Smooth muscle cell (in vitro differentiated cells): ENCODE measurements at regions not wholly inside any gene's neighbourhood (a gene's known extent, or its start where the extent isn't known, plus 50 kb on each side); places are given as distances from the start of the nearest gene placed in this dataset.

Experiments
- DNase-seq: peaks from one replicate; lab custom pipeline; 2025; ENCODE audit not compliant: unreplicated experiment; lab: John Stamatoyannopoulos, UW
- H2AFZ ChIP-seq: fragments of 200-600 bp; sonication (generic); 2 replicates; pipeline ENCODE4 v1.6.0; 2016; ENCODE audit warnings: antibody characterized with exemption, low read depth, mild to moderate bottlenecking
- H3F3A ChIP-seq: fragments of 200-600 bp; sonication (generic); 2 replicates; pipeline ENCODE4 v1.6.0; 2017; ENCODE audit warnings: antibody characterized with exemption, low read depth
- H3K27ac ChIP-seq: fragments of 200-600 bp; sonication (generic); 2 replicates; pipeline ENCODE4 v1.5.1; 2016; ENCODE audit warnings: low read depth, mild to moderate bottlenecking
- H3K27me3 ChIP-seq: fragments of 200-600 bp; sonication (generic); 2 replicates; pipeline ENCODE4 v1.6.1; 2016; ENCODE audit warnings: low read depth, mild to moderate bottlenecking
- H3K36me3 ChIP-seq: fragments of 200-600 bp; sonication (generic); 2 replicates; pipeline ENCODE4 v1.5.1; 2016; ENCODE audit warnings: low read depth
- H3K4me1 ChIP-seq: fragments of 200-600 bp; sonication (generic); 2 replicates; pipeline ENCODE4 v1.5.1; 2016; ENCODE audit warnings: low read depth
- H3K4me2 ChIP-seq: fragments of 200-600 bp; sonication (generic); 2 replicates; pipeline ENCODE4 v1.6.0; 2016; ENCODE audit warnings: mild to moderate bottlenecking
- H3K4me3 ChIP-seq: fragments of 200-600 bp; sonication (generic); 2 replicates; pipeline ENCODE4 v1.5.1; 2016; ENCODE audit warnings: mild to moderate bottlenecking
- H3K79me2 ChIP-seq: fragments of 200-600 bp; sonication (generic); 2 replicates; pipeline ENCODE4 v1.6.0; 2016; ENCODE audit warnings: low read depth, mild to moderate bottlenecking
- H3K9ac ChIP-seq: fragments of 200-600 bp; sonication (generic); 2 replicates; pipeline ENCODE4 v1.6.0; 2016; ENCODE audit warnings: low read depth
- H3K9me3 ChIP-seq: fragments of 200-600 bp; sonication (generic); replicated peaks from 2 replicates; pipeline ENCODE4 v1.5.1; 2016; ENCODE audit warnings: low read depth
- H4K20me1 ChIP-seq: fragments of 200-600 bp; sonication (generic); 2 replicates; pipeline ENCODE4 v1.6.0; 2016; ENCODE audit warnings: low read depth
- WGBS: methylation state at CpG from one replicate; pipeline ENCODE4 v1.1.7; 2016; ENCODE audit warnings: low lambda C conversion rate; 5-methylcytosine and 5-hydroxymethylcytosine counted together
- TF ChIP-seq, protein P1 (sequence below): fragments of 200-600 bp; sonication (generic); IDR thresholded peaks from 2 replicates; pipeline ENCODE4 v1.5.1; 2017; ENCODE audit warnings: borderline replicate concordance, mild to moderate bottlenecking, antibody characterized with exemption; ENCODE audit not compliant: insufficient read depth, poor library complexity, severe bottlenecking

DNA sequence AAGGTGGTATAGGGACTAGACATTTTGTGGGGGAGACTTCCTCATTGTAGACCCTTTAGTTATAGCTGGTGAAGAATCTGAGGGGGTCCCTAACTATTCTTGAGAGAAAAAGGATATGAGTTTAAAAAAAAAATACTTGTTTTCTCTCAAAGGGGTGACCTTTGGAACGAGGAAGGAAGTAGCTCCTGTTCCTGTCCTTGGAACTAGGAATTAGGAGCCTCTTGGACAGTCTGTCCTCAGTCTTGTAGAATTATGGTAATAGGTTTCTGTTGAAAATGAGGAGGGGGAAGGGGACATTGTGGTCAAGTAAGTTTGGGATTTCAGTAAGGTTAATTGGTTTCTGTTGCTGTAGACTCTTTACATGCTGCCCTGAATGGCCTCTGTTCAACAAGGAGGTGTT lies 56.5 kb downstream of the PLEKHG1 start:
- Histone ChIP-seq H3K9me3 (no peaks in the 10 kb centered on the region), H3K9ac (no peak overlapping the region), H3K27ac (no peak overlapping the region), H2AFZ (no peak overlapping the region), H4K20me1 (no peaks in the 10 kb centered on the region), H3K4me1 (no peaks in the 10 kb centered on the region), H3F3A (peaks cover 3% of the 10 kb centered on the region), H3K27me3 (no peaks in the 10 kb centered on the region), H3K4me3 (no peak overlapping the region), H3K4me2 (no peak overlapping the region), H3K36me3 (no peaks in the 10 kb centered on the region), H3K79me2 (no peaks in the 10 kb centered on the region)
- TF ChIP-seq, protein P1, sequence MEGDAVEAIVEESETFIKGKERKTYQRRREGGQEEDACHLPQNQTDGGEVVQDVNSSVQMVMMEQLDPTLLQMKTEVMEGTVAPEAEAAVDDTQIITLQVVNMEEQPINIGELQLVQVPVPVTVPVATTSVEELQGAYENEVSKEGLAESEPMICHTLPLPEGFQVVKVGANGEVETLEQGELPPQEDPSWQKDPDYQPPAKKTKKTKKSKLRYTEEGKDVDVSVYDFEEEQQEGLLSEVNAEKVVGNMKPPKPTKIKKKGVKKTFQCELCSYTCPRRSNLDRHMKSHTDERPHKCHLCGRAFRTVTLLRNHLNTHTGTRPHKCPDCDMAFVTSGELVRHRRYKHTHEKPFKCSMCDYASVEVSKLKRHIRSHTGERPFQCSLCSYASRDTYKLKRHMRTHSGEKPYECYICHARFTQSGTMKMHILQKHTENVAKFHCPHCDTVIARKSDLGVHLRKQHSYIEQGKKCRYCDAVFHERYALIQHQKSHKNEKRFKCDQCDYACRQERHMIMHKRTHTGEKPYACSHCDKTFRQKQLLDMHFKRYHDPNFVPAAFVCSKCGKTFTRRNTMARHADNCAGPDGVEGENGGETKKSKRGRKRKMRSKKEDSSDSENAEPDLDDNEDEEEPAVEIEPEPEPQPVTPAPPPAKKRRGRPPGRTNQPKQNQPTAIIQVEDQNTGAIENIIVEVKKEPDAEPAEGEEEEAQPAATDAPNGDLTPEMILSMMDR, result no peak
- WGBS, result 93% methylated on average over 1 of the region's 1 CpG
- no peak for DNase-seq

DNA sequence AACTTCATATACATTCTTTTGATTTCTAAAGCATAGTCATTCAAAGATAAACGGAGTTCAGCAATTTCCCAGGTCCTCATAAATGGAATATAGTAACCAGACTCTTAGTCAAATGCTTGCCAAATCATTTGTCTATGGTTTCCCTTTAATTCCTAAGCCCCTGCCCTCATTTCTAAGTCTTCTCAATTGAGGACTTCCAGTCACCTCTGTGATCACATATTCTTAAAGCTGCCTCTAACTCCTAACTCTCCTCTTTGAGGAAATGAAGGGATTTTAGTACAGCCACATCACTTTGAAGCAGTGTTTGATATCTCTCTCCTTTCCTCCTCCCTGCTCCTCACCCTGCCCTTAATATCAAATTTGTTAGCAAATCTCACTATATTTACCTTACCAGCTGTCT lies 58.7 kb downstream of the PLEKHG1 start:
- Histone ChIP-seq H3K4me3 (no peak overlapping the region), H3K9me3 (no peaks in the 10 kb centered on the region), H3K4me2 (peak overlapping the region; percentile 39), H3K4me1 (no peaks in the 10 kb centered on the region), H3K79me2 (no peaks in the 10 kb centered on the region), H3K36me3 (no peaks in the 10 kb centered on the region), H3K9ac (no peak overlapping the region), H3F3A (peaks cover 3% of the 10 kb centered on the region), H3K27me3 (no peaks in the 10 kb centered on the region), H3K27ac (no peak overlapping the region), H4K20me1 (no peaks in the 10 kb centered on the region), H2AFZ (no peak overlapping the region)
- no peak for DNase-seq
- 35% methylated on average over 1 of the region's 1 CpG for WGBS
- TF ChIP-seq, protein P1, result no peak

DNA sequence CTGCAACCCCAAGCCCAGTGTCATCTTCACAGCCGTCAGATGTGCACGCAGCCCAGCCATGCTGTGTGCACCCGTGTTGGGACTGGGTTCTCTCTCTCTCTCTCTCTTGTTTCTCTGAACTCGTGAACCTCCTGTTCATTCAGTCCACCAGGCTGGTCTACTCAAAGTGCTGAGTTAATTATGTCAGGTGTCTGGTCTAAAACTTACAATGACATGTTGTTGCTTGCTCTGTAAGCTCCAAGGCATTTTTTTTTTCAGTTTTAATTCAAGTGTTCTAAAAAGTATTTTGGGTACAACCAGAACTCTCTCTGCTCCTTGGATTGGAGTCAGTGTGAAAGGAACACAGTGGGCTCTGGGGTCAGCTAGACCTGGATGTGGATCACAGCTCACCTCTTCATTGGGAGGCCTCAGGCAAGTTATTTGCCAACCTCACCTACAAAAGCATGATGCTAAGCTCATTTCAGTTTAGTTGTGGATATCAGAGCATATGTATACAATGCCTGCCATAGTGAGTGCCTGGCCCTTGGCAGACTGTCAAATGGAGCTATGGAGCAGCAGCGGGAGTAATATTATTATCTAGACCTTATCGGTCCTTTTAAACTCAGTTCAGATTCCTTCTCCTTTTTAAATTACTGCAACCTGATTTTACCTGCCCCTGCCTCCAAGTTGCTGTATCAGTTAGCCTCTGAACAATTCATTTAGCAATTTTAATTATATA lies 59.5 kb downstream of the PLEKHG1 start:
- H3K27ac ChIP-seq, result no peak overlapping the region
- H3K4me3 ChIP-seq, result no peak overlapping the region
- H3K9ac ChIP-seq, result no peak overlapping the region
- 71% methylated on average over 6 of the region's 6 CpGs for WGBS
- no peaks in the 10 kb centered on the region for H3K36me3 ChIP-seq
- H3K4me2 ChIP-seq, result peak overlapping the region; percentile 39
- no peaks in the 10 kb centered on the region for H3K27me3 ChIP-seq
- H3K79me2 ChIP-seq, result no peaks in the 10 kb centered on the region
- TF ChIP-seq, protein P1, result no peak
- H4K20me1 ChIP-seq, result no peaks in the 10 kb centered on the region
- no peaks in the 10 kb centered on the region for H3K4me1 ChIP-seq
- DNase-seq, result no peak
- peaks cover 3% of the 10 kb centered on the region for H3F3A ChIP-seq
- H2AFZ ChIP-seq, result no peak overlapping the region
- no peaks in the 10 kb centered on the region for H3K9me3 ChIP-seq
